T47D (cell line): ENCODE measurements at regions not wholly inside any gene's neighbourhood (a gene's known extent, or its start where the extent isn't known, plus 50 kb on each side); places are given as distances from the start of the nearest gene placed in this dataset.
A peak's percentile ranks its signal among the peaks of the same experiment; 100 is the strongest.

ENCODE experiments used
- DNase-seq, 2 experiments: peaks; one replicate each; pipeline versions ENCODE4 v3.0.0 to v3.0.0-alpha.2; 2011 to 2012; ENCODE audit warnings: low read depth in 1 of 2, low spot score in 1 of 2
- JUND ChIP-seq: IDR thresholded peaks from 2 replicates; pipeline ENCODE4 v1.6.1; 2012; ENCODE audit warnings: low read depth
- in situ Hi-C: cut with HindIII; loops from 2 replicates; pipeline ENCODE4 v1.10.0; 2016; ENCODE audit warnings: low sequenced_read_pairs, low pct_unique_long_range_greater_than_20kb

GRCh38 chr7:94277236-94277635 is 117.5 kb upstream of the COL1A2 start:
- no peak for DNase-seq
- TF ChIP-seq JUND, result no peak
- in situ Hi-C loops, result no loop called here

DNA sequence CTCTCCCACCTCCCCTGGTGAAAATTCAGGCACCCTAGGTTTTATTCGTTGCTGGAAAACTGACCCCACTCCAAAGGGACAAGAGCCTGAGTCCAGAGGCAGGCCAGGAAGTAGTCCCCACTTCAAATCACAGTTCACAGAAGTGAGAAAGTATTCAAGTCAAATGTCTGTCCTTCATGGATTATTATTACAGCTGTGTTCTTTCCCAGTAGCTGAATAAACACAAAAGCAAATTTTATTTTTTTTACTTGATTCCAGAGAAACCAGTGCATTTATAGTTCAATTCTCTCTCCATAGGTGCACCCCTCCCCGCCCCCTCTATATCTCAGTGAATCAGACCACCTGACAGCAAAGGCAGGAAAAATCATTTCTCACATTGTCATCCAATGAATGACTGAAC is 113.8 kb upstream of the COL1A2 start:
- in situ Hi-C loops, result no loop called here
- DNase-seq, result no peak
- no peak for TF ChIP-seq JUND

GRCh38 chr7:94284104-94284503 is 110.6 kb upstream of the COL1A2 start:
- no peak for DNase-seq
- TF ChIP-seq JUND, result no peak
- in situ Hi-C loops, result no loop called here

DNA sequence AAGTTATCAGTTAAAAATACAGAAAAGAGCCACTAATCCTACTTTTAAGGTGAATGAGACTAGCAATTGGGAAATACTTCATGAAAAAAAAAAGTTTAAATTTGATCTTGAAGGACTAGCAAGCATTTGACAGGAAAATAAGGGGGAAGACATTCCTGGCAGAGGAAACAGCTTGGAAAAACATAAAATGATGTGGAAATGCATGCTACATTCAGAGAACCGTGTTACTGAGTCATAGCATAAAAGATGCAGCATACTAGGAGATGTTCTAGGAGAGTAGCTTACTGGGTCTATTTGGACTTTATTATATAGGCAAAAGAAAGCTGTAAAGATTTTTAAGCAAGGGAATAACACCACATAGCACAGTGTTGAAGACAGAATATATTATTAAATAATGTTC is 108.6 kb upstream of the COL1A2 start:
- TF ChIP-seq JUND, result no peak
- in situ Hi-C loops, result no loop called here
- DNase-seq, result no peak

DNA sequence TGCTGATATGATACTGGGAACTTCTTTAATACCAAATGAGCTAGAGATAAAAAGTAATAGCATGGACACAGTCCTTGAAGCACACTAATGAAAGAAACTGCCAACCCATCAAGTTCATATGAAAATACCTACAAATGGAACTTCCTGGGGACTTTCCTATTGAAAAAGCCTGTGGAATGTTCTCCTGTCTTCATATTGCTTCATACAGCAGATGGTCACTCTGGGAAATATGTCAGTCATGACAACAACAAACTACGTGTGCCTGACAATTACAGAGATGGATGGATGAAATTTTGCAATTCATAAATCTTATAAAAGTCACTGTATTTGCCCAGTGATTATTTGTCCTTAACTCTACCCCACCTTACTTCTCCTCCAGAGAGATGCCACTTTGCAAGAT is 106.6 kb upstream of the COL1A2 start:
- in situ Hi-C loops, result no loop called here
- DNase-seq, result no peak
- no peak for TF ChIP-seq JUND

GRCh38 chr7:94289071-94289470 is 105.6 kb upstream of the COL1A2 start:
- no peak for TF ChIP-seq JUND
- peak in 1 of 2 experiments; percentile 80 for DNase-seq
- in situ Hi-C loops, result no loop called here

GRCh38 chr7:94294471-94295131 is 100.1 kb upstream of the COL1A2 start:
- in situ Hi-C loops, result no loop called here
- DNase-seq, result no peak
- no peak for TF ChIP-seq JUND

DNA sequence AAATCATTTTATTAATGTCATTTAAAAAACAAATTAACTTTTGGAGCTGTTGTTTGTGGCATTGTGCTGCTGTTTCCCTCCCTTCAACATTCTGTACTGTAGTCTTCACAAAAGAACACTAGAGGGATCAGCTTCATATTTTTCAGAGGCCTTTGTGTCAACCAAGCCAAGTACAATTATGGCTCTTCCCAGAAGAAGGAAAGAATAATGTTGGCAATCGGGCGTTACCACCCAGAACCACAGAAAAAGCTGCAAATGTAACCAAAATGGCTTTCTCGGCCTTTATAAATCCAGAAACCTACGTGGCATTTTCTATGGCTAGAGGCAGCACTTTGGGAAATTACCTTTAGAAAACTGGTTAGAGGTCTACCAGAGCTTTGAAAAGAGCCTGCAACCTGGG is 98.8 kb upstream of the COL1A2 start:
- TF ChIP-seq JUND, result no peak
- in situ Hi-C loops, result no loop called here
- DNase-seq, result peak in 1 of 2 experiments; percentile 64

DNA sequence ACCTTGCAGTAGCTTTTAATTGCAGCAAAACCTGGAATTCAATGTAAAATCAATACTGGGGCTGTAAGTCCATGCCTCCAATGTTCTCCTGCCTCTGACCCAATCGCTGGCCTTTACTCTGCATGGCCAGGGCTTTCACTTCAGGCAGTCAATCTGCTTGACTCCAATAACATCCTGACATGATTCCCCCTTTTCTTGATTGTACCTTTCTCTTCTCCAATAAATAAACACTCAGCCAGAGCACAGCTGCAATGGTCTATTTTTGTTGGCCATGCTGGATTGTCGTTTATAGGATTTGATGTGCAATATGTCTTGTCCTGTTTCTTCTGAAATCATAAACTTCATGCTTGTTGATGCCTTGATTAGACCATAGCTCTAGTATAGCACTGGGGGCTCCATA is 97.8 kb upstream of the COL1A2 start:
- TF ChIP-seq JUND, result no peak
- in situ Hi-C loops, result no loop called here
- DNase-seq, result no peak

DNA sequence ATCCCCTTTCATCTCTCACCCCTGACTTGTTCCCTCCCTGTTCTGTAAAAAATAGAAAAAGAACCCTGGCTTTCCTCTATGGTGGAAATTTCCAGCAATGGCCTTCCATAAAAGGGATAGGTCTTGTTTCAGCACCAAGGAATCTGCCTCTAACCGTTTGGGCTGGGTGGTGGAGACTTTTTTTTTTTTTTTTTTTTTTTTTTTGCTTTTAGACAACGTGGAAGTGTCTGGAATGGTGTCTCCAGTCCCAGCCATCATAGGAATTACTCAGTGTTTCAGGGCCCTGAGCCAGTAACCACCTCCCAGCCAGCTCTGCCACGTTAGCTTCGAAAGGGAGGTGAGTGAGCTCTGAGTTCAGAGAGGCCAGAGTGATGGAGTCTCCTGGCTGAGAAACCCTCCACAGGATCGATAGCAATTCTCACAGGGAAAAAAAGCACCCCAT is 97.3 kb upstream of the COL1A2 start:
- in situ Hi-C loops, result no loop called here

DNA sequence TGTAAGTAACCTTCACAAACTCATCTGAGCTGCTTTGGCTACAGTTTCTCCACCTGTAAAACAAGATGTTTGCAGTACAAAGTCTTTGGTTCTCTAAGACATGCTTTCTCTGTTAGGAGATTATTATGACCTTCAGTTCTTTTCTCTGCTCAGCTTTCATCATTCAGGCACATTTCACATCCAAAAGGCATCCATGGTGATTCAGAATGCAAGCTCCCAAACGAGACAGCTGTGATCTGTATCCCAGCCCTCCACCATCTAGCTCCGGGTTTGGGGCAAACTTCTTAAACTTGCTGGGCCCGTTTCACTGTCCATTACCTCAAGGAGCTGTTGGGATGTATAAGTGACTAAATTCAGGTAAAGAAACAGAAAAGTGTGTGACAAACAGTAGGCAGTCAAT is 95.8 kb upstream of the COL1A2 start:
- no peak for TF ChIP-seq JUND
- in situ Hi-C loops, result no loop called here
- no peak for DNase-seq

More for the DNA sequence above, 97.3 kb upstream of the COL1A2 start:
- DNase-seq, result no peak
- no peak for TF ChIP-seq JUND

- no peak for DNase-seq
- TF ChIP-seq JUND, result no peak
- in situ Hi-C loops, result no loop called here
Observed at GRCh38 chr7:94300176-94300835, 94.4 kb upstream of the COL1A2 start.

GRCh38 chr7:94301024-94301586 is 93.6 kb upstream of the COL1A2 start:
- no peak for TF ChIP-seq JUND
- peak in 1 of 2 experiments; percentile 16 for DNase-seq
- in situ Hi-C loops, result no loop called here

GRCh38 chr7:94303118-94303517 is 91.6 kb upstream of the COL1A2 start:
- peak in 1 of 2 experiments; percentile 28 for DNase-seq
- in situ Hi-C loops, result no loop called here
- TF ChIP-seq JUND, result no peak
